Large intestine (tissue), 3 donors: ENCODE measurements at regions not wholly inside any gene's neighbourhood (a gene's known extent, or its start where the extent isn't known, plus 50 kb on each side); places are given as distances from the start of the nearest gene placed in this dataset.

ENCODE experiments used
- DNase-seq, 2 donors: peaks; one replicate each; pipeline versions ENCODE4 v3.0.0 to v3.0.0-alpha.2; 2013
- H3K27ac ChIP-seq: one replicate; pipeline ENCODE4 v1.5.1; 2013; ENCODE audit warnings: low read length
- H3K27me3 ChIP-seq: 2 replicates; pipeline ENCODE4 v1.6.1; 2013; ENCODE audit warnings: low read length; ENCODE audit not compliant: control insufficient read depth, insufficient read depth
- H3K36me3 ChIP-seq: 2 replicates; pipeline ENCODE4 v1.6.1; 2013; ENCODE audit warnings: low read length; ENCODE audit not compliant: control insufficient read depth, insufficient read depth
- H3K4me1 ChIP-seq: one replicate; pipeline ENCODE4 v1.6.1; 2013; ENCODE audit warnings: low read length; ENCODE audit not compliant: control insufficient read depth, insufficient read depth
- H3K4me3 ChIP-seq: one replicate; pipeline ENCODE4 v1.5.1; 2013; ENCODE audit warnings: low read length
- H3K9me3 ChIP-seq: one replicate; pipeline ENCODE4 v1.6.1; 2013; ENCODE audit warnings: mild to moderate bottlenecking, low read depth, low read length, moderate library complexity; ENCODE audit not compliant: control insufficient read depth
- WGBS: methylation state at CpG from one replicate; pipeline ENCODE4 v1.1.5; 2013; ENCODE audit warnings: low lambda C conversion rate; ENCODE audit not compliant: insufficient coverage; 5-methylcytosine and 5-hydroxymethylcytosine counted together

DNA sequence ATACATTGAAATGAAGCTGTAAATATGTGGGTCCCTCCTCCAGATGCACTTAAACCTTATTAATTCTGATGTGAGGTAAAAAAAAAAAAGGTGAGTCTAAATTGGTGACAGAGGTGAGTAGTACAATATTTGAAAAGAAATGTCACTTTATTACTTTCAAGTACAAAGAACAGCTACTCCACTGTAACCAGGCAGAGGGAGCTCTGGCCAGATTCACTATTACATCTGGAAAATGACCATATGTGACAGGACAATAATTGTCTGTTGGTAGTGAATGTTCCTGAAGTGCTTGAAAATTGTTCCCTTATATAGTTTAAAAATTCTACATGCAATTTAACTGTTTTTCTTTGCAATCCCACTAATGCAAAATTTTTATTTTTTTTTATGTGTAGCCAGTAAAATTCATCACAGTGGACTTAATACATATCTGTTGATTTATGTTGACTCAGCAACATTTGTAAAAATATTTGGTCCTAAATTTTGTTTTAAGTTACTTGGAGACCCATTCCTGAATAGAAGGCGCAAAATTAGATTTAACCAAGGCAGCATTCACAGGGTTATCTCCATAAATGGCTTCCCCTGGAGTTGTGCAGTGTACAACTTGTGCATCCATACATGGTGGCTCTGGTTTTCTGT, 231.9 kb upstream of the TBC1D5 start:
- Histone ChIP-seq H3K27ac (no peak overlapping the region), H3K9me3 (no peaks in the 10 kb centered on the region), H3K36me3 (no peaks in the 10 kb centered on the region), H3K4me1 (no peaks in the 10 kb centered on the region), H3K4me3 (no peak overlapping the region), H3K27me3 (no peaks in the 10 kb centered on the region)
- WGBS = no CpG with 5 or more reads among the region's 1 CpG
- no peak for DNase-seq

DNA sequence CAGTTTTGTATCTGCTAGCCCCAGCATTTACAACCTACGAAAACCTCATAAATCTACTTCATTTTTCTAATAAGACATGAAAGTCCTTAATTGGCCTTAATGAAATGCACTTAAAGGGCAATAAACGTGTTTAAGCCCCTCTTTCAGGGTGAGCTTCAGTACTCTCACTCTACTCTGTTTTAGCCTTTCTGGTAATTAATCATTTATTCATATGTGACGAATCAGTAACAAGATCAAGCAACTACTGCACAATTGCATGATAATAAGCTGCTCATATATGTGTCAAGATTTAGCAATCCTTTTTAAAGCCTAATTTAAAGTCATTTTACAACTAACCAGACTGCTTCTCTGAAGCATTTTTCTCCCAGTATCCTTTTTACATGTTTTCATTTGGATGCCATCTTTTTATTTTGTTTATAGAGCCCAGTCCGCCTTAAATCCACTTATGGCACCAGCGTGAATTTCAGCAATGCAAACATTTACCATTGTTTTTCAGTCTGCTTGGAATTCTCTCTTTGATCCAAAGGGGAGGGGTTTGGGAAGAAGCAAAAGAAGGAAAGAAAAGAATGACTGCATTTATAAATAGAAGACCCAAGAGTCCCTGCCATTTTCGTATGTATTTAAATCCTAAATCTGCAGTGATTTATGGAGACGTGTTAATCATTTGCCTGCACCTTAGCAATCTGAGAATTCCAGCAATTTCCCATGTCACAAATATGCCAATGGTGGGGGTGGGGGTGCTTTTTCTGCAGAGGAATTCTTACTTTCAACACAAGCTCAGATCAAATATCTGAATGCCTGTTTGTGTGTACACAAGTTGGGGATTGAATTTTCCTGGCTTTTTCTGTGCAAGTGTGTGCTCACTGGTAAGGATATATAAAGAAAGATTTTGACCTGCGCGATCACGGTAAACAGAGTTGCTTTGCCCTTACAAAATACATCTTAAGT, 230.8 kb upstream of the TBC1D5 start:
- Histone ChIP-seq H3K9me3 (no peaks in the 10 kb centered on the region), H3K27ac (no peak overlapping the region), H3K36me3 (no peaks in the 10 kb centered on the region), H3K4me1 (no peaks in the 10 kb centered on the region), H3K4me3 (peak overlapping the region; percentile 14), H3K27me3 (no peaks in the 10 kb centered on the region)
- DNase-seq = peak in 1 of 2 donors; percentile 7
- WGBS = 45% methylated on average over 2 of the region's 10 CpGs

DNA sequence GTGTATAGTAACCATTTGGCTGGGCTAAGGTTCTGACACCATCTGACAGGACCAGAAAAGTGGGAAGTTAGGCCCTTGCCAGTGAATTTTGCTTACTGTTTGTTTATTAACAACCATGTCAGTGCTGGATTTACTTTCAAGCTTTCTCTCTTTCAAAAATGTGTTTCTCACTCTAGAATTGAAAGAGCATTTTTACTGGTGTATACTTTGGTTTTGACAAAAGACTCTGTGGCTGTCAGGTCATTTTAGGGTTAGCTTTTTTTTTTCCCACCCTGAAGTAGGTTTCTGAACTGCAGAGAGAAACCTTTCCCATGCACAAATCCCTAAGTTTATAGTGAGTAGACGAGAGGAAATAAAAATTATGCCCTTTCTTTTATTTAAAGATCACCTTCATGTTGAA, 230.0 kb upstream of the TBC1D5 start:
- Histone ChIP-seq H3K36me3 (no peaks in the 10 kb centered on the region), H3K9me3 (no peaks in the 10 kb centered on the region), H3K4me1 (no peaks in the 10 kb centered on the region), H3K27me3 (no peaks in the 10 kb centered on the region), H3K4me3 (no peak overlapping the region), H3K27ac (no peak overlapping the region)
- no peak for DNase-seq
- 44% methylated on average over 1 of the region's 1 CpG for WGBS

DNA sequence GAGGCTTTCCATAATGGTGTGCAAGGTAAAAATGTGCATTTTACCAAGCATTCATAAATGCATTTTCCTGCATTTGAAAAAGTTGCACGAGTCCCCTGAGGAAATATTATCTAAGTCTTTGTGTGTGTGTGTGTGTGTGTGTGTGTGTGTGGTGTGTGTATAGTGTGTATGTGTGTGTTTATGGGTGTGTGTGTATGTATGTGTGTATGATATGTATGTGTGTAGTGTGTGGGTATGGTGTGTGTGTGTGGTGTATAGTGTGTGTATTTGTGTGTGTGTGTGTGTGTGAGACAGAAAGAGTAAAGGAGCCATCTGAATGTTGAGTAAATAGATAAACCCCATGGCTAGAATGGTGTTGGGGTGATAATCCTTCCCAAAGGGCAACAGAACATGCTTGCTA, 229.6 kb upstream of the TBC1D5 start:
- Histone ChIP-seq H3K4me3 (no peak overlapping the region), H3K4me1 (no peaks in the 10 kb centered on the region), H3K27ac (no peak overlapping the region), H3K9me3 (no peaks in the 10 kb centered on the region), H3K36me3 (no peaks in the 10 kb centered on the region), H3K27me3 (no peaks in the 10 kb centered on the region)
- no CpG with 5 or more reads among the region's 1 CpG for WGBS
- DNase-seq = no peak

GRCh38 chr3:17969985-17970568, 227.6 kb upstream of the TBC1D5 start:
- 87% methylated on average over 2 of the region's 3 CpGs for WGBS
- no peak for DNase-seq
- H3K4me3 ChIP-seq = no peak overlapping the region
- no peaks in the 10 kb centered on the region for H3K4me1 ChIP-seq
- no peaks in the 10 kb centered on the region for H3K9me3 ChIP-seq
- no peaks in the 10 kb centered on the region for H3K27me3 ChIP-seq
- H3K27ac ChIP-seq = no peak overlapping the region
- no peaks in the 10 kb centered on the region for H3K36me3 ChIP-seq

DNA sequence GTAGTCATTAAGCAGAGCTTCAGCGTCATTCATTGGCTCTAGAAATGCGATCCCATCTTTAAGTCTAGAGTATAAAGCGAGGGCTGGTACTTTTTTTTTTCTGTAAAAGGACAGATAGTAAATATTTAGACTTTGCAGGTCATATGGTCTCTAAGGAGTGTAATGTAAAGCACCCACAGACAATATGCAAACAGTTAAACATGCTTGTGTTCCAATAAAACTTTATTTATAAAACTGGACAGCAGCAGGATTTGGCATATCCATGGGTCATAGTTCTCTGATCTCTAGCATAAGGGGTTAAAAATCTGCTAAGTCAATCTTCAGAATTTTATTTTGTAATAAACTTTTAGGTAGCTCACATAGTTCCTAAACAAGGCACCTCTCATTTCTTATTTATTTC, 226.8 kb upstream of the TBC1D5 start:
- no peaks in the 10 kb centered on the region for H3K4me1 ChIP-seq
- H3K27me3 ChIP-seq = no peaks in the 10 kb centered on the region
- no peaks in the 10 kb centered on the region for H3K9me3 ChIP-seq

GRCh38 chr3:17967953-17968607, 225.6 kb upstream of the TBC1D5 start:
- no CpG with 5 or more reads among the region's 2 CpGs for WGBS
- Histone ChIP-seq H3K9me3 (no peaks in the 10 kb centered on the region), H3K27me3 (no peaks in the 10 kb centered on the region), H3K4me3 (no peak overlapping the region), H3K36me3 (no peaks in the 10 kb centered on the region), H3K27ac (no peak overlapping the region), H3K4me1 (no peaks in the 10 kb centered on the region)
- DNase-seq = no peak

More for the DNA sequence above, 226.8 kb upstream of the TBC1D5 start:
- Histone ChIP-seq H3K36me3 (no peaks in the 10 kb centered on the region), H3K4me3 (no peak overlapping the region), H3K27ac (no peak overlapping the region)
- 100% methylated on average over 1 of the region's 3 CpGs for WGBS
- DNase-seq = no peak

DNA sequence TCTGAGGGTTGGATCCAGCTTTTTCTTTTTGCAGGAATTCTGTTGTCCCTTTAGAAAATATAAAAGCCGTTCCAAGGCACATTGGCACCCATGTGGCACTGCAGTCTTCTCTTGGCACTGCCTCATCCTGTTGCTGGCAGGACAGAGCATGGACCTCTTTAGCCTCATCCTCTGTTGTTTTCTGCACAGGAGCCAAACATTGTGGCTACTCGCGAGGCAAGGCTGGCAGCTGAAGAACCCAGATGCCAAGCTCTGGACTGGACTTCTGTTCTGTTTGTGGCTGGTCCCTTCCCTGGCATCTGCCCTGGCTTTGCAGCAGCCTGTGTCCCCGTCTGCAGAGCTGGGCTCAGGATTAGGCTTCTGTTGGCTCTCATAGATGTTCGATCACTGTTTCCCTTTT, 224.7 kb upstream of the TBC1D5 start:
- no peaks in the 10 kb centered on the region for H3K4me1 ChIP-seq
- H3K27ac ChIP-seq = no peak overlapping the region
- H3K9me3 ChIP-seq = no peaks in the 10 kb centered on the region
- H3K27me3 ChIP-seq = no peaks in the 10 kb centered on the region
- no peak overlapping the region for H3K4me3 ChIP-seq
- DNase-seq = no peak
- no peaks in the 10 kb centered on the region for H3K36me3 ChIP-seq
- WGBS = no CpG with 5 or more reads among the region's 5 CpGs

DNA sequence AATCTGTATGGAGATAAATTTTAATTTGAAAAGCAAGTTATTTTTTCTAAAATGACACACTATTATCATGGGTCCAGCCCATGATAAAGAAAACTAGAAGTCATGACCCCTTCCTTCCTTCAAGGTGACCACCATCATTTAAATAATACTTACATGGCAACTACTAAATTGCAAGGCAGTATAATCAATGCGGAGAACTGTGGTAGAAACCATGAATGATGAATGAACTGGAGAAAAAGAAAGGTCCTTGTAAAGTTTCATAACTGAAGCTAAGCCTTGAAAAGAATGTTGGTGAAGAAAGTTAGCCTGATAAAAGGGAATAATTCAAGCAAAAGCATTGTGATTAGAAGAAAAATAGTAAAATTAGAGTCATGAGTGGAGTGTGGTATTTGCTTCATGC, 222.9 kb upstream of the TBC1D5 start:
- H3K27ac ChIP-seq = no peak overlapping the region
- H3K4me3 ChIP-seq = no peak overlapping the region
- no peak for DNase-seq
- no peaks in the 10 kb centered on the region for H3K27me3 ChIP-seq
- 100% methylated on average over 1 of the region's 1 CpG for WGBS
- no peaks in the 10 kb centered on the region for H3K36me3 ChIP-seq
- H3K9me3 ChIP-seq = no peaks in the 10 kb centered on the region
- H3K4me1 ChIP-seq = no peaks in the 10 kb centered on the region

DNA sequence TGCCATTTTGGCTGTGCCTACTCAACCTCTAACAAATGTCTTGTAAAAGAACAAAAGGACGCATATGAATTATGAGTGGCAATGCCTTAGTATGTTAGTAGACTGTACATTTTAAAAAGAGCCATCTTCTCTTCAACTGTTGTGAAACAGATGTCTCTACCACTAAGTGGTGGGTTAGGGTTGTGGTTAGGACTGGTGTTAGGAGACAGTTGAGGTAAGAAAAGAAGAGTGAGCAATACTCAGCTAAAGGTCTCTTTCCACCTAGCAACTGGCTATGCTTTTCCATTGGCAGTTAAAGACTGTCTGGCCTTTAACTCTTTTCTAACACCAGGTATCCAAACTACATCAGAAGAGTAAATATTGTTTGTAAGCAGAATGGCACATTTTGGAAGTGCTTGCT, 221.7 kb upstream of the TBC1D5 start:
- Histone ChIP-seq H3K4me1 (no peaks in the 10 kb centered on the region), H3K4me3 (no peak overlapping the region), H3K36me3 (no peaks in the 10 kb centered on the region), H3K27me3 (no peaks in the 10 kb centered on the region), H3K9me3 (no peaks in the 10 kb centered on the region), H3K27ac (no peak overlapping the region)
- no CpG with 5 or more reads among the region's 1 CpG for WGBS
- DNase-seq = no peak
